T-cell (primary cell): ENCODE measurements at regions not wholly inside any gene's neighbourhood (a gene's known extent, or its start where the extent isn't known, plus 50 kb on each side); places are given as distances from the start of the nearest gene placed in this dataset.

Experiments used
- ATAC-seq, 4 experiments: fragments of 200-7000 bp in 3 of 4; fragments of 150-1000 bp in 1 of 4; cut with Tn5 transposase; replicated peaks in 1 of 4; 1 replicate in 3 of 4; 2 replicates in 1 of 4; pipeline ENCODE4 v1.10.0; 2021; ENCODE audit warnings: moderate library complexity in 3 of 4, mild to moderate bottlenecking in 2 of 4, moderate number of reproducible peaks in 1 of 4
- CTCF ChIA-PET, 2 donors: fragments of 300-600 bp; sonication (Branson Sonifier 250); formaldehyde crosslinking; loops; one replicate each; lab custom pipeline; 2022; ENCODE audit warnings: antibody characterized with exemption in 2 of 2; lab: Charles Lee
- POLR2A ChIA-PET, 2 donors: fragments of 300-600 bp; sonication (Branson Sonifier 250); formaldehyde crosslinking; loops; one replicate each; lab custom pipeline; 2022; ENCODE audit warnings: antibody characterized with exemption in 2 of 2; lab: Charles Lee
- DNase-seq, 35 experiments: peaks; one replicate each; pipeline versions ENCODE4 v3.0.0 to v3.0.0-alpha.2; 2013 to 2023
- H3K27ac ChIP-seq: one replicate; pipeline ENCODE4 v1.5.1; 2013; ENCODE audit warnings: low read length
- H3K27me3 ChIP-seq, 2 experiments: replicated peaks in 1 of 2; 1 replicate in 1 of 2; 2 replicates in 1 of 2; pipeline versions ENCODE4 v1.6.1 to v1.7.0; 2013; ENCODE audit warnings: low read length in 1 of 2, mixed read lengths in 1 of 2; ENCODE audit not compliant: control insufficient read depth in 2 of 2, insufficient read depth in 2 of 2; ENCODE audit errors: extremely low read depth in 1 of 2
- H3K36me3 ChIP-seq, 2 donors: 1 replicate in 1 of 2; 2 replicates in 1 of 2; pipeline versions ENCODE4 v1.6.1 to v1.7.0; 2013; ENCODE audit warnings: low read length in 1 of 2; ENCODE audit not compliant: control insufficient read depth in 2 of 2, insufficient read depth in 1 of 2; ENCODE audit errors: extremely low read depth in 1 of 2
- H3K4me1 ChIP-seq, 2 experiments: 1 replicate in 1 of 2; 2 replicates in 1 of 2; pipeline versions ENCODE4 v1.6.1 to v1.7.0; 2013; ENCODE audit warnings: low read length in 2 of 2, mixed read lengths in 1 of 2; ENCODE audit not compliant: insufficient read depth in 2 of 2, control insufficient read depth in 1 of 2; ENCODE audit errors: extremely low read depth in 1 of 2
- H3K4me3 ChIP-seq, 2 donors: 1 replicate in 1 of 2; 2 replicates in 1 of 2; pipeline versions ENCODE4 v1.5.1 to v1.7.0; 2013; ENCODE audit warnings: mild to moderate bottlenecking in 2 of 2, low read length in 1 of 2, moderate library complexity in 1 of 2; ENCODE audit not compliant: control insufficient read depth in 1 of 2; ENCODE audit errors: extremely low read depth in 1 of 2
- H3K9me3 ChIP-seq: 2 replicates; pipeline ENCODE4 v1.7.0; 2013
- H3K27ac Mint-ChIP-seq, 2 donors: one replicate each; pipeline ENCODE4 v1.8.0; 2020 to 2021; ENCODE audit warnings: mild to moderate bottlenecking in 2 of 2, mixed read lengths in 2 of 2
- H3K27me3 Mint-ChIP-seq, 2 donors: one replicate each; pipeline ENCODE4 v1.8.0; 2021 to 2022; ENCODE audit warnings: mixed read lengths in 2 of 2
- H3K36me3 Mint-ChIP-seq: one replicate; pipeline ENCODE4 v1.8.0; 2021; ENCODE audit warnings: mixed read lengths
- H3K4me1 Mint-ChIP-seq, 3 donors: one replicate each; pipeline ENCODE4 v1.8.0; 2020 to 2022; ENCODE audit warnings: mixed read lengths in 3 of 3, mild to moderate bottlenecking in 1 of 3
- H3K4me3 Mint-ChIP-seq, 3 donors: one replicate each; pipeline ENCODE4 v1.8.0; 2020 to 2022; ENCODE audit warnings: mild to moderate bottlenecking in 3 of 3, mixed read lengths in 3 of 3, moderate library complexity in 3 of 3
- H3K9me3 Mint-ChIP-seq, 3 donors: one replicate each; pipeline ENCODE4 v1.8.0; 2020 to 2022; ENCODE audit warnings: mixed read lengths in 3 of 3
- WGBS: methylation state at CpG from one replicate; pipeline ENCODE4 v1.1.5; 2013; ENCODE audit warnings: missing lambda C conversion rate; ENCODE audit not compliant: insufficient coverage; 5-methylcytosine and 5-hydroxymethylcytosine counted together

- H3K4me1 Mint-ChIP-seq, result no peaks in the 10 kb centered on the region
- H3K27me3 ChIP-seq, result no peaks in the 10 kb centered on the region
- H3K36me3 ChIP-seq, result no peaks in the 10 kb centered on the region
- H3K4me3 Mint-ChIP-seq, result no peak overlapping the region
- H3K9me3 Mint-ChIP-seq, result peaks cover 13 to 41% (median 23%) of the 10 kb centered on the region in 3 donors
- CTCF ChIA-PET, result no interaction called here
- no peak for ATAC-seq
- no peaks in the 10 kb centered on the region for H3K4me1 ChIP-seq
- no peaks in the 10 kb centered on the region for H3K27me3 Mint-ChIP-seq
- 69% methylated on average over 4 of the region's 4 CpGs for WGBS
- H3K27ac ChIP-seq, result no peak overlapping the region
- H3K36me3 Mint-ChIP-seq, result no peaks in the 10 kb centered on the region
- no peak overlapping the region for H3K4me3 ChIP-seq
- POLR2A ChIA-PET, result no interaction called here
- H3K27ac Mint-ChIP-seq, result no peak overlapping the region
- no peak for DNase-seq
- peaks cover 2% of the 10 kb centered on the region for H3K9me3 ChIP-seq
Measured at GRCh38 chr15:36080759-36081158, 498.7 kb upstream of the CDIN1 start.

- Mint-ChIP-seq H3K4me1 (no peaks in the 10 kb centered on the region), H3K36me3 (no peaks in the 10 kb centered on the region), H3K27ac (no peak overlapping the region), H3K9me3 (peaks cover 5 to 19% (median 8%) of the 10 kb centered on the region in 3 donors), H3K4me3 (no peak overlapping the region), H3K27me3 (no peaks in the 10 kb centered on the region)
- CTCF ChIA-PET, result no interaction called here
- H3K9me3 ChIP-seq, result no peaks in the 10 kb centered on the region
- H3K4me3 ChIP-seq, result no peak overlapping the region
- H3K27ac ChIP-seq, result no peak overlapping the region
- no CpG with 5 or more reads among the region's 1 CpG for WGBS
- POLR2A ChIA-PET, result no interaction called here
- no peaks in the 10 kb centered on the region for H3K4me1 ChIP-seq
- H3K36me3 ChIP-seq, result no peaks in the 10 kb centered on the region
- ATAC-seq (no peak), DNase-seq (no peak)
- H3K27me3 ChIP-seq, result no peaks in the 10 kb centered on the region
Measured at GRCh38 chr15:36090286-36090946, 489.0 kb upstream of the CDIN1 start.

- Mint-ChIP-seq H3K4me3 (no peak overlapping the region), H3K9me3 (peaks cover 0 to 6% (median 0%) of the 10 kb centered on the region in 3 donors), H3K36me3 (no peaks in the 10 kb centered on the region), H3K27ac (no peak overlapping the region), H3K4me1 (no peaks in the 10 kb centered on the region), H3K27me3 (no peaks in the 10 kb centered on the region)
- ATAC-seq, result no peak
- H3K36me3 ChIP-seq, result no peaks in the 10 kb centered on the region
- H3K4me3 ChIP-seq, result no peak overlapping the region
- no peaks in the 10 kb centered on the region for H3K4me1 ChIP-seq
- CTCF ChIA-PET, result interaction anchor here in 1 of 2 donors (0.6 kb wide), 1 partner anchor 15 kb away, joined by 3 read pairs; no protein-coding TSS in a partner anchor
- POLR2A ChIA-PET, result no interaction called here
- no peaks in the 10 kb centered on the region for H3K9me3 ChIP-seq
- no peak overlapping the region for H3K27ac ChIP-seq
- H3K27me3 ChIP-seq, result no peaks in the 10 kb centered on the region
- no peak for DNase-seq
- 45% methylated on average over 2 of the region's 6 CpGs for WGBS
Measured at GRCh38 chr15:36106640-36107335, 472.6 kb upstream of the CDIN1 start.

GRCh38 chr15:36108541-36108940 is 470.9 kb upstream of the CDIN1 start:
- ChIA-PET CTCF (no interaction called here), POLR2A (no interaction called here)
- Mint-ChIP-seq H3K4me1 (no peaks in the 10 kb centered on the region), H3K27me3 (no peaks in the 10 kb centered on the region), H3K36me3 (no peaks in the 10 kb centered on the region), H3K27ac (no peak overlapping the region), H3K9me3 (peaks cover 0 to 6% (median 0%) of the 10 kb centered on the region in 3 donors), H3K4me3 (no peak overlapping the region)
- no peak for DNase-seq
- H3K4me1 ChIP-seq, result no peaks in the 10 kb centered on the region
- H3K27me3 ChIP-seq, result no peaks in the 10 kb centered on the region
- H3K4me3 ChIP-seq, result no peak overlapping the region
- H3K36me3 ChIP-seq, result no peaks in the 10 kb centered on the region
- WGBS, result 100% methylated on average over 1 of the region's 2 CpGs
- H3K9me3 ChIP-seq, result no peaks in the 10 kb centered on the region
- H3K27ac ChIP-seq, result no peak overlapping the region
- ATAC-seq, result no peak

- Mint-ChIP-seq H3K27ac (no peak overlapping the region), H3K36me3 (no peaks in the 10 kb centered on the region), H3K4me1 (no peaks in the 10 kb centered on the region), H3K27me3 (no peaks in the 10 kb centered on the region), H3K4me3 (no peak overlapping the region), H3K9me3 (peaks cover 0 to 6% (median under 1%) of the 10 kb centered on the region in 3 donors)
- DNase-seq, result no peak
- Histone ChIP-seq H3K4me3 (no peak overlapping the region), H3K27ac (no peak overlapping the region), H3K27me3 (no peaks in the 10 kb centered on the region), H3K9me3 (no peaks in the 10 kb centered on the region), H3K36me3 (no peaks in the 10 kb centered on the region), H3K4me1 (no peaks in the 10 kb centered on the region)
- no peak for ATAC-seq
- CTCF ChIA-PET, result no interaction called here
- POLR2A ChIA-PET, result interaction anchor here in 1 of 2 donors (0.5 kb wide), 1 partner anchor 101 kb away, joined by 5 read pairs; no protein-coding TSS in a partner anchor
- whole genome bisulfite sequencing, result no CpG with 5 or more reads among the region's 2 CpGs
Measured at GRCh38 chr15:36109943-36110658, 469.3 kb upstream of the CDIN1 start.

GRCh38 chr15:36110659-36110993 is 468.8 kb upstream of the CDIN1 start:
- no peak for DNase-seq
- H3K27ac Mint-ChIP-seq, result no peak overlapping the region
- Histone ChIP-seq H3K36me3 (no peaks in the 10 kb centered on the region), H3K4me3 (no peak overlapping the region), H3K27ac (no peak overlapping the region), H3K27me3 (no peaks in the 10 kb centered on the region), H3K4me1 (no peaks in the 10 kb centered on the region), H3K9me3 (no peaks in the 10 kb centered on the region)
- no peak overlapping the region for H3K4me3 Mint-ChIP-seq
- no peaks in the 10 kb centered on the region for H3K4me1 Mint-ChIP-seq
- ATAC-seq, result no peak
- no peaks in the 10 kb centered on the region for H3K27me3 Mint-ChIP-seq
- H3K9me3 Mint-ChIP-seq, result peaks cover 0 to 4% (median 3%) of the 10 kb centered on the region in 3 donors
- CTCF ChIA-PET, result no interaction called here
- no CpG with 5 or more reads among the region's 1 CpG for WGBS
- POLR2A ChIA-PET, result interaction anchor here in 1 of 2 donors (0.5 kb wide), 1 partner anchor 102 kb away, joined by 5 read pairs; no protein-coding TSS in a partner anchor
- H3K36me3 Mint-ChIP-seq, result no peaks in the 10 kb centered on the region
